Trophoblast cell (in vitro differentiated cells and primary cell): ENCODE measurements at regions not wholly inside any gene's neighbourhood (a gene's known extent, or its start where the extent isn't known, plus 50 kb on each side); places are given as distances from the start of the nearest gene placed in this dataset.

ENCODE experiments used
- DNase-seq, 2 donors: peaks; one replicate each; pipeline ENCODE4 v3.0.0-alpha.2; 2016
- H2AFZ ChIP-seq: 2 replicates; pipeline ENCODE4 v1.6.1; 2013; ENCODE audit warnings: low read length, moderate library complexity, mild to moderate bottlenecking; ENCODE audit not compliant: insufficient read depth, poor library complexity
- H2AK5ac ChIP-seq: 2 replicates; pipeline ENCODE4 v1.6.1; 2013; ENCODE audit warnings: mild to moderate bottlenecking, low read length
- H2BK120ac ChIP-seq: 2 replicates; pipeline ENCODE4 v1.6.1; 2013; ENCODE audit warnings: low read length, mild to moderate bottlenecking, moderate library complexity; ENCODE audit not compliant: insufficient read depth, poor library complexity
- H2BK12ac ChIP-seq: 2 replicates; pipeline ENCODE4 v1.6.1; 2013; ENCODE audit warnings: mild to moderate bottlenecking, low read length, moderate library complexity
- H2BK5ac ChIP-seq: 2 replicates; pipeline ENCODE4 v1.6.1; 2013; ENCODE audit warnings: low read length, low read depth, moderate library complexity, mild to moderate bottlenecking; ENCODE audit not compliant: poor library complexity
- H3K14ac ChIP-seq: 2 replicates; pipeline ENCODE4 v1.6.1; 2013; ENCODE audit warnings: mild to moderate bottlenecking, low read length
- H3K18ac ChIP-seq: 2 replicates; pipeline ENCODE4 v1.6.1; 2013; ENCODE audit warnings: mild to moderate bottlenecking, low read length
- H3K23ac ChIP-seq: 2 replicates; pipeline ENCODE4 v1.6.1; 2013; ENCODE audit warnings: low read length
- H3K27ac ChIP-seq: 2 replicates; pipeline ENCODE4 v1.5.1; 2013; ENCODE audit warnings: low read depth, mild to moderate bottlenecking, inconsistent platforms, low read length, moderate library complexity
- H3K27me3 ChIP-seq: 2 replicates; pipeline ENCODE4 v1.6.1; 2013; ENCODE audit warnings: inconsistent platforms, mild to moderate bottlenecking, low read length, moderate library complexity; ENCODE audit not compliant: insufficient read depth
- H3K36me3 ChIP-seq, 2 experiments: 1 replicate in 1 of 2; 2 replicates in 1 of 2; pipeline ENCODE4 v1.6.1; 2013; ENCODE audit warnings: low read length in 2 of 2, mild to moderate bottlenecking in 2 of 2, moderate library complexity in 1 of 2; ENCODE audit not compliant: insufficient read depth in 2 of 2, control insufficient read depth in 1 of 2
- H3K4ac ChIP-seq: 2 replicates; pipeline ENCODE4 v1.6.1; 2013; ENCODE audit warnings: low read depth, mild to moderate bottlenecking, low read length, moderate library complexity
- H3K4me1 ChIP-seq, 2 experiments: 1 replicate in 1 of 2; 2 replicates in 1 of 2; pipeline ENCODE4 v1.6.1; 2013; ENCODE audit warnings: low read length in 2 of 2, mild to moderate bottlenecking in 2 of 2, moderate library complexity in 1 of 2; ENCODE audit not compliant: insufficient read depth in 2 of 2, control insufficient read depth in 1 of 2
- H3K4me2 ChIP-seq: 2 replicates; pipeline ENCODE4 v1.6.1; 2013; ENCODE audit warnings: inconsistent platforms, mild to moderate bottlenecking, low read length, moderate library complexity
- H3K4me3 ChIP-seq: 2 replicates; pipeline ENCODE4 v1.5.1; 2013; ENCODE audit warnings: mild to moderate bottlenecking, low read depth, low read length, inconsistent platforms
- H3K79me1 ChIP-seq: one replicate; pipeline ENCODE4 v1.6.1; 2013; ENCODE audit warnings: low read length
- H3K79me2 ChIP-seq: 2 replicates; pipeline ENCODE4 v1.6.1; 2013; ENCODE audit warnings: low read length, mild to moderate bottlenecking; ENCODE audit not compliant: control insufficient read depth, insufficient read depth, poor library complexity
- H3K9ac ChIP-seq: 2 replicates; pipeline ENCODE4 v1.6.1; 2013; ENCODE audit warnings: mild to moderate bottlenecking, low read length
- H3K9me3 ChIP-seq: 2 replicates; pipeline ENCODE4 v1.6.1; 2013; ENCODE audit warnings: low read depth, mild to moderate bottlenecking, control low read depth, inconsistent platforms, low read length; ENCODE audit not compliant: insufficient read depth
- H4K12ac ChIP-seq: 2 replicates; pipeline ENCODE4 v1.6.1; 2013; ENCODE audit warnings: low read depth, mild to moderate bottlenecking, low read length, moderate library complexity
- H4K8ac ChIP-seq: 2 replicates; pipeline ENCODE4 v1.6.1; 2013; ENCODE audit warnings: low read depth, mild to moderate bottlenecking, low read length, moderate library complexity
- H4K91ac ChIP-seq: one replicate; pipeline ENCODE4 v1.6.1; 2013; ENCODE audit warnings: low read depth, mild to moderate bottlenecking, low read length, moderate library complexity
- whole genome bisulfite sequencing: extraction: QIAGEN DNeasy Blood & Tissue Kit; methylation state at CpG from one replicate; pipeline ENCODE4 v1.1.7; 2013; ENCODE audit warnings: missing lambda C conversion rate; ENCODE audit not compliant: insufficient read length, insufficient coverage; ENCODE audit errors: extremely low coverage; 5-methylcytosine and 5-hydroxymethylcytosine counted together

DNA sequence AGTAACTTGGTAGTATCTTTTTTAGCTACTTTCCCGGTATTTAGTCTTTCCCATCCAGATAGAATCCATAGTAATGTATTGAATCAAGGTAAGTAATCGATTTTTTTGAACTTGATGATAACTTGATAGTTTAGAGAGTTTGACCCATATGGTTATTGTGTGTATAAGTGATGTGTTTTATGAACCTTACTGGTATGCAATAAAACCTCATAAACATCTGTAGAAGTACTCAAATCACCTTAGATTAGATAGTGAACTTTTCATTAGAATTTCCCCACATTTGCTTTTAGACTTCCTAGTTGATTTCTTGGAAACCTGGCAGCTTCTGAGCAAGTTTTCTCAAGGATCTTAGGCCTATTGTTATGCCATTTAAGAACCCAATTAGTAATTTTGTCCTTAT lies 80.8 kb upstream of the PDE5A start:
- Histone ChIP-seq H3K36me3 (no peaks in the 10 kb centered on the region), H3K4ac (no peak overlapping the region), H2AK5ac (no peak overlapping the region), H3K79me2 (no peaks in the 10 kb centered on the region), H3K14ac (no peak overlapping the region), H3K27me3 (no peaks in the 10 kb centered on the region), H2BK12ac (no peak overlapping the region), H2BK5ac (no peak overlapping the region), H4K8ac (no peak overlapping the region), H4K91ac (no peak overlapping the region), H2BK120ac (no peak overlapping the region), H3K27ac (no peak overlapping the region), H3K9ac (no peak overlapping the region), H2AFZ (no peak overlapping the region), H3K9me3 (peaks cover 3% of the 10 kb centered on the region), H3K79me1 (no peaks in the 10 kb centered on the region), H3K23ac (no peak overlapping the region), H3K4me2 (no peak overlapping the region), H3K18ac (no peak overlapping the region), H3K4me3 (no peak overlapping the region), H3K4me1 (no peaks in the 10 kb centered on the region), H4K12ac (no peak overlapping the region)
- DNase-seq: no peak
- no CpG with 5 or more reads among the region's 2 CpGs for WGBS

DNA sequence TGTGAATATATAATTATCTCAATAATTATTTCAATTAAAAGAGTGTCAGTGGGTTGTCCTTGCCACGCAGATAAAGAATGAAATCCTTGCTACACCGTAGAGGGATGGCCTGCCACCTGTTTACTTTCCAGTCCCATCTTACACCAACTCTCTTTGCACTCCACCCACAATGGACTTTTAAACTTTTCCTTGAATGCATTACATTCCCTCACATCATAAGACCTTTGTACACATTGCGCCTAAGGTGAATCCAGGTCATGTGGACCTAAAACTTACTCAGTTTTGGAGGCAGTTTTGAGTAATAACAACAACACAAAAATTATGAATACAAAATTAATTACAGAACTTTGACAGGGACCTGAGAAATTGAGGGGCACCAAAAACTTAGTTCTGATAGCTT lies 78.7 kb upstream of the PDE5A start:
- Histone ChIP-seq H2BK120ac (no peak overlapping the region), H3K79me2 (no peaks in the 10 kb centered on the region), H3K79me1 (no peaks in the 10 kb centered on the region), H3K27me3 (no peaks in the 10 kb centered on the region), H3K9ac (no peak overlapping the region), H3K27ac (no peak overlapping the region), H3K36me3 (no peaks in the 10 kb centered on the region), H2BK5ac (no peak overlapping the region), H2AK5ac (no peak overlapping the region), H4K91ac (no peak overlapping the region), H3K14ac (no peak overlapping the region), H3K4me3 (no peak overlapping the region), H2BK12ac (no peak overlapping the region), H4K12ac (no peak overlapping the region), H2AFZ (no peak overlapping the region), H3K4me2 (no peak overlapping the region), H3K23ac (no peak overlapping the region), H3K9me3 (peaks cover 3% of the 10 kb centered on the region), H3K4me1 (no peaks in the 10 kb centered on the region), H4K8ac (no peak overlapping the region), H3K18ac (no peak overlapping the region), H3K4ac (no peak overlapping the region)
- WGBS: no CpG with 5 or more reads among the region's 3 CpGs
- no peak for DNase-seq

DNA sequence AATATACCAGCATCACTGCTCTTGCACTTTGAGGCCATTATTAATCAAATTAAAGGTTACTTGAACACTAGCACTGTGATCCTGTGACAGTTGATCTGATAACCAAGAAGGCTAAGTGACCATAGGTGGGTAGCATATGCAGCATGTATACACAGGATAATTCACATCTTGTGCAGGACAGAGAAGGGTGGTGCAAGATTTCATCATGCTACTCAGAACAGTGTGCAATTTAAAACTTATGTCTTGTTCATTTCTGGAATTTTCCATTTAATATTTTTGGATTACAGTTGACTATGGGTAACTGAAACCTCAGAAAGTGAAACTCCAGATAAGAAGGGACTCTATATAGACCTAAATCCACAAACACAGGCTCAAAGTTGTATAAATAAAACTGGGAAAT lies 78.2 kb upstream of the PDE5A start:
- Histone ChIP-seq H2BK120ac (no peak overlapping the region), H4K8ac (no peak overlapping the region), H3K14ac (no peak overlapping the region), H3K4me3 (no peak overlapping the region), H3K18ac (no peak overlapping the region), H4K91ac (no peak overlapping the region), H3K79me1 (no peaks in the 10 kb centered on the region), H2BK5ac (no peak overlapping the region), H4K12ac (no peak overlapping the region), H3K4me2 (no peak overlapping the region), H2BK12ac (no peak overlapping the region), H3K4ac (no peak overlapping the region), H3K9me3 (no peaks in the 10 kb centered on the region), H2AFZ (no peak overlapping the region), H3K4me1 (no peaks in the 10 kb centered on the region), H3K36me3 (no peaks in the 10 kb centered on the region), H2AK5ac (no peak overlapping the region), H3K23ac (no peak overlapping the region), H3K79me2 (no peaks in the 10 kb centered on the region), H3K27ac (no peak overlapping the region), H3K9ac (no peak overlapping the region), H3K27me3 (no peaks in the 10 kb centered on the region)
- no peak for DNase-seq

DNA sequence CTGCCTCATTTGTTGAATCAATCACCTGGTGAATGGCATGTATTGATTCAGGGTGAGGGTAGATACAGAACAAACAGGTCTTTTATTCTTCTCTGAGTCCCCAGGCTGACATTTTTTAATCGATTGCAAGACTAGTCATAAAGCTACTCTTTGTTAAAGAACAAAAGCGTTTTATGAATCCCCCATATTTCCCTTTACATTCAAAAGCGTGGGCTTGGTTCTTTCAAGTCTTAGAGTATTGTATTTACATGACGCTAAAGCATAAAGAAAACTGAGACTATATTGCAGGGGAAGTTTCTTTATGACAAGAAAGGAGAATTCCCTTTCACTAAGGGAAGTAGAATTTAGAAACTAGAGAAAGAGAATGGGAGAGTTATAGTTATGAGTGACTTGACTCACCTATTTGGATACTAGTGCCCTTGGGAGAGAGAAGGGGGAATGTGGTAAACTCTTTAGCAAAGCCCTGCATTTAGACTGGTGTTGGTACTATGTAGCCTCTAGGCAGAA lies 69.3 kb upstream of the PDE5A start:
- Histone ChIP-seq H3K79me1 (no peaks in the 10 kb centered on the region), H2AFZ (no peak overlapping the region), H2BK12ac (no peak overlapping the region), H3K36me3 (no peaks in the 10 kb centered on the region), H2BK5ac (no peak overlapping the region), H3K23ac (no peak overlapping the region), H4K91ac (no peak overlapping the region), H3K4me3 (no peak overlapping the region), H3K27ac (no peak overlapping the region), H4K12ac (no peak overlapping the region), H3K4me1 (no peaks in the 10 kb centered on the region), H2AK5ac (no peak overlapping the region), H4K8ac (no peak overlapping the region), H2BK120ac (no peak overlapping the region), H3K79me2 (no peaks in the 10 kb centered on the region), H3K18ac (no peak overlapping the region), H3K14ac (no peak overlapping the region), H3K9me3 (no peaks in the 10 kb centered on the region), H3K9ac (no peak overlapping the region), H3K27me3 (no peaks in the 10 kb centered on the region), H3K4ac (no peak overlapping the region), H3K4me2 (no peak overlapping the region)
- no peak for DNase-seq
- WGBS: no CpG with 5 or more reads among the region's 4 CpGs

DNA sequence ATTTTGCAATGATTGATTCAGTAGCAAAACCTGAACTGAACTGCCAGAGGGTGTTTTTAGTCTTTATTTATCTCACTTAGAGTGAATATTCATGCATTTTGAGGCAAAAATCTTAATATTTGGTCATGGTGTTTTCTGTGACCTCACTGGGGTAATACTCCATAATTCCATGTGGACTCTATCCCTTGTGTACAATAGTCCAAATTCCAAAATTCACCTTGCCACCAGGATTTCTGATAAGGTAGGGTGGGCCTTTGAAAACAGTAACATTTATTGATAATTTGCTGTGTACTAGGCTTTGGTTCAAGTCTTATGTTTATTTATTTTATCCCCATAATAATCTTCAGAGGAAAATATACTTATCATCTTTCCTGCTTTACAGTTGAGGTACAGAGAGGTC lies 68.4 kb upstream of the PDE5A start:
- no peak overlapping the region for H3K27ac ChIP-seq
- H3K23ac ChIP-seq: no peak overlapping the region
- no peak overlapping the region for H3K4me3 ChIP-seq
- H3K27me3 ChIP-seq: no peaks in the 10 kb centered on the region
- H3K9me3 ChIP-seq: no peaks in the 10 kb centered on the region
- DNase-seq: no peak
- no peak overlapping the region for H4K91ac ChIP-seq
- H3K4me2 ChIP-seq: no peak overlapping the region
- H3K36me3 ChIP-seq: no peaks in the 10 kb centered on the region
- H3K18ac ChIP-seq: no peak overlapping the region
- no peak overlapping the region for H2BK120ac ChIP-seq
- H2AFZ ChIP-seq: no peak overlapping the region
- no peak overlapping the region for H3K9ac ChIP-seq
- H2BK5ac ChIP-seq: no peak overlapping the region
- H3K79me1 ChIP-seq: no peaks in the 10 kb centered on the region
- no peak overlapping the region for H2AK5ac ChIP-seq
- no peaks in the 10 kb centered on the region for H3K79me2 ChIP-seq
- H3K4me1 ChIP-seq: no peaks in the 10 kb centered on the region
- H4K12ac ChIP-seq: no peak overlapping the region
- H2BK12ac ChIP-seq: no peak overlapping the region
- no peak overlapping the region for H3K14ac ChIP-seq
- H3K4ac ChIP-seq: no peak overlapping the region
- no peak overlapping the region for H4K8ac ChIP-seq
